ENCODE measurements at regions not wholly inside any gene's neighbourhood (a gene's known extent, or its start where the extent isn't known, plus 50 kb on each side); places are given as distances from the start of the nearest gene placed in this dataset.

GRCh38 chr9:81035601-81036000 is 653.7 kb downstream of the TLE1 start:
- no peak overlapping the region for H3K27ac ChIP-seq
- no peaks in the 10 kb centered on the region for H3K36me3 ChIP-seq
- no peaks in the 10 kb centered on the region for H3K27me3 ChIP-seq
- H3K4me1 ChIP-seq: peaks cover 0 to 4% (median 0%) of the 10 kb centered on the region in 4 donors
- intact Hi-C loops (cut with DNase I; ENCODE audit: low total_unique reads): no loop called here
- no peak overlapping the region for H3K4me3 ChIP-seq
- no peaks in the 10 kb centered on the region for H3K9me3 ChIP-seq
- in situ Hi-C loops (cut with MboI; ENCODE audit: low pct_ligation_motif_present in 1 of 4, low pct_unique_long_range_greater_than_20kb in 1 of 4, low sequenced_read_pairs in 3 of 4): no loop called here
- 78 to 83% methylated on average over 1 of the region's 1 CpG for WGBS, 2 donors (ENCODE audit: low coverage in 1 of 2)
- TF ChIP-seq EP300 (IDR thresholded peaks at IDR 0.05; ENCODE audit: low read depth) (no peak), POLR2AphosphoS5 (IDR thresholded peaks at IDR 0.05) (no peak), CTCF (IDR thresholded peaks at IDR 0.05) (no peak), POLR2A (IDR thresholded peaks at IDR 0.05) (no peak)
- DNase-seq: no peak

GRCh38 chr9:81035171-81035570 is 654.2 kb downstream of the TLE1 start:
- H3K36me3 ChIP-seq: no peaks in the 10 kb centered on the region
- no peaks in the 10 kb centered on the region for H3K9me3 ChIP-seq
- 71 to 73% methylated on average over 4 of the region's 4 CpGs for WGBS, 2 donors (ENCODE audit: low coverage in 1 of 2)
- in situ Hi-C loops (cut with MboI; ENCODE audit: low pct_ligation_motif_present in 1 of 4, low pct_unique_long_range_greater_than_20kb in 1 of 4, low sequenced_read_pairs in 3 of 4) (no loop called here), intact Hi-C loops (cut with DNase I; ENCODE audit: low total_unique reads) (no loop called here)
- H3K4me3 ChIP-seq: no peak overlapping the region
- no peaks in the 10 kb centered on the region for H3K27me3 ChIP-seq
- TF ChIP-seq EP300 (IDR thresholded peaks at IDR 0.05; ENCODE audit: low read depth) (no peak), CTCF (IDR thresholded peaks at IDR 0.05) (no peak), POLR2A (IDR thresholded peaks at IDR 0.05) (no peak), POLR2AphosphoS5 (IDR thresholded peaks at IDR 0.05) (no peak)
- DNase-seq: no peak
- peaks cover 0 to 4% (median 0%) of the 10 kb centered on the region in 4 donors for H3K4me1 ChIP-seq
- H3K27ac ChIP-seq: no peak overlapping the region

GRCh38 chr9:81032831-81033230 is 656.5 kb downstream of the TLE1 start:
- peaks cover 0 to 4% (median 0%) of the 10 kb centered on the region in 4 donors for H3K4me1 ChIP-seq
- TF ChIP-seq EP300 (IDR thresholded peaks at IDR 0.05; ENCODE audit: low read depth) (no peak), POLR2AphosphoS5 (IDR thresholded peaks at IDR 0.05) (no peak), CTCF (IDR thresholded peaks at IDR 0.05) (no peak), POLR2A (IDR thresholded peaks at IDR 0.05) (no peak)
- no peaks in the 10 kb centered on the region for H3K27me3 ChIP-seq
- H3K9me3 ChIP-seq: no peaks in the 10 kb centered on the region
- whole genome bisulfite sequencing, 2 donors (ENCODE audit: low coverage in 1 of 2): 0 to 21% methylated on average over 1 of the region's 1 CpG
- intact Hi-C loops (cut with DNase I; ENCODE audit: low total_unique reads): no loop called here
- H3K4me3 ChIP-seq: no peak overlapping the region
- no peaks in the 10 kb centered on the region for H3K36me3 ChIP-seq
- in situ Hi-C loops (cut with MboI; ENCODE audit: low pct_ligation_motif_present in 1 of 4, low pct_unique_long_range_greater_than_20kb in 1 of 4, low sequenced_read_pairs in 3 of 4): no loop called here
- H3K27ac ChIP-seq: no peak overlapping the region
- no peak for DNase-seq

GRCh38 chr9:81032030-81032572 is 657.2 kb downstream of the TLE1 start:
- TF ChIP-seq POLR2A (IDR thresholded peaks at IDR 0.05) (no peak), EP300 (IDR thresholded peaks at IDR 0.05; ENCODE audit: low read depth) (no peak), POLR2AphosphoS5 (IDR thresholded peaks at IDR 0.05) (no peak), CTCF (IDR thresholded peaks at IDR 0.05) (no peak)
- no peak overlapping the region for H3K27ac ChIP-seq
- intact Hi-C loops (cut with DNase I; ENCODE audit: low total_unique reads): no loop called here
- no peaks in the 10 kb centered on the region for H3K36me3 ChIP-seq
- H3K9me3 ChIP-seq: no peaks in the 10 kb centered on the region
- in situ Hi-C loops (cut with MboI; ENCODE audit: low pct_ligation_motif_present in 1 of 4, low pct_unique_long_range_greater_than_20kb in 1 of 4, low sequenced_read_pairs in 3 of 4): no loop called here
- no peak overlapping the region for H3K4me3 ChIP-seq
- peaks cover 0 to 4% (median 0%) of the 10 kb centered on the region in 4 donors for H3K4me1 ChIP-seq
- 59% methylated on average over 2 of the region's 2 CpGs; no CpG with 5 or more reads in 1 of the 2 donors for WGBS, 2 donors (ENCODE audit: low coverage in 1 of 2)
- DNase-seq: no peak
- H3K27me3 ChIP-seq: no peaks in the 10 kb centered on the region

Data from transverse colon (tissue), 4 donors.